K562 (cell line): ENCODE measurements at regions not wholly inside any gene's neighbourhood (a gene's known extent, or its start where the extent isn't known, plus 50 kb on each side); places are given as distances from the start of the nearest gene placed in this dataset.

Experiments used
- ARID2 ChIP-seq: fragments of 450-650 bp; IDR thresholded peaks from 2 replicates; pipeline ENCODE4 v1.6.1; 2017; ENCODE audit warnings: antibody characterized with exemption, mild to moderate bottlenecking
- CBFA2T2 ChIP-seq: fragments of 450-650 bp; conservative IDR thresholded peaks from 2 replicates; pipeline ENCODE4 v1.6.1; 2017; ENCODE audit warnings: mild to moderate bottlenecking
- ETS1 ChIP-seq: conservative IDR thresholded peaks from 2 replicates; pipeline ENCODE4 v1.6.1; 2011; ENCODE audit warnings: low read depth, mild to moderate bottlenecking, low read length; ENCODE audit not compliant: control insufficient read depth
- FOXJ3 ChIP-seq: sonication (generic); formaldehyde crosslinking; IDR thresholded peaks from 2 replicates; pipeline ENCODE4 v1.4.0; 2020; ENCODE audit warnings: mild to moderate bottlenecking, missing genetic modification reagents
- KAT2B ChIP-seq: IDR thresholded peaks from one replicate; pipeline ENCODE4 v1.6.1; 2012; ENCODE audit warnings: low read depth, mild to moderate bottlenecking, control low read depth, inconsistent platforms, low read length, moderate library complexity
- KAT8 ChIP-seq: fragments of 450-650 bp; IDR thresholded peaks from 2 replicates; pipeline ENCODE4 v1.6.1; 2016; ENCODE audit warnings: low read depth, mild to moderate bottlenecking
- KLF1 ChIP-seq: fragments of 450-650 bp; IDR thresholded peaks from 2 replicates; pipeline ENCODE4 v1.6.1; 2016; ENCODE audit warnings: missing genetic modification characterization, missing compliant biosample characterization
- NBN ChIP-seq: fragments of 450-650 bp; IDR thresholded peaks from 2 replicates; pipeline ENCODE4 v1.6.1; 2016; ENCODE audit warnings: low read depth, mild to moderate bottlenecking
- SNRNP70 ChIP-seq: fragments of 200-400 bp; formaldehyde crosslinking; optimal IDR thresholded peaks from 2 replicates; pipeline ENCODE3; 2017; ENCODE audit warnings: low read depth, low read length
- ZFP30 ChIP-seq: fragments of 250-450 bp; sonication (Bioruptor Pico); IDR thresholded peaks from 2 replicates; pipeline ENCODE4 v1.8.0; 2022; ENCODE audit warnings: moderate library complexity, mild to moderate bottlenecking, inconsistent platforms, borderline replicate concordance
- ZNF407 ChIP-seq: fragments of 450-650 bp; IDR thresholded peaks from 2 replicates; pipeline ENCODE4 v1.6.1; 2016; ENCODE audit warnings: low read depth
- ZNF609 ChIP-seq: sonication (generic); formaldehyde crosslinking; IDR thresholded peaks from 2 replicates; pipeline ENCODE4 v1.8.1; 2023; ENCODE audit warnings: missing genetic modification reagents, mild to moderate bottlenecking, borderline replicate concordance
- ZNF717 ChIP-seq: fragments of 250-450 bp; sonication (Bioruptor Pico); IDR thresholded peaks from 2 replicates; pipeline ENCODE4 v1.5.0; 2021
- TF ChIP-seq, protein P1 (sequence below): sonication (generic); formaldehyde crosslinking; IDR thresholded peaks from 2 replicates; pipeline ENCODE4 v1.9.0; 2022; ENCODE audit warnings: mild to moderate bottlenecking, missing genetic modification reagents

DNA sequence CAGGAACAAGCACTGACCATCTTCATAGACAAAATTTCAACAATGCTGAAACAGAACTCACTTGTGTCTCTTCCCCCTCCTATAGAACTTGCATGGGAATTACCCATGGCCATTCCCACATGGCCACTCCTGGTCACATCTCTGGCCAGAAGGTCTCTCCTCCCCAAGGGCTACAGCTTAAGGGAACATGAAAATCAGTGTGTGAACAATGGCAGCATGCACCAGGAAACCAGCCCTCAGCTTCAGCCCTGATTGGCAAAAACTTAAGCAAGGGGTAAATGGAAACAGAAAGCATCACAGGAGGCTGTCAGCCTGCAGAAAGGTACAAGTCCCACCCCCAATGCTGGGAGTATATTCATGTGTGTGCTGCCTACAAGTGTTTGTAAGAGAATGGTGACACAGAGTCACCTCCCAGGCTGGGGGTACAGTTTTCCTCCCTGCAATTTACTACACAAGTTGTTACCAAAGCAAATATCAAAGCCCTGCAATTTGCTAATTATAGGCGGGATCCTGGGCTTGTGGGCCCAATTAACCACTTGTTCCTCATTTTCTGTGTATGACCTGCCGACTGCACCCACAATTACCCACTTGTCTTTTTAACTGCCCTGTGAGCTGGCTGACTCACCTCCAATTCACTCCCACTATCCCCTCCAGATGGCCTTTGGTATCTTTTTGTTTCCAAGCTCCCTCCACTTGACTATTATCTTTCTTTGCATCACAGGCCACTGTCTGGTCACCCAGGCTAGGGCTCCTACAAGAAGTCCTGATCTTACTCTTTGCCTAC lies 84.4 kb upstream of the HES1 start (continued):
- peak; percentile 83 for TF ChIP-seq CBFA2T2
- TF ChIP-seq ARID2, result no peak
- TF ChIP-seq KLF1 (tag), result no peak
- TF ChIP-seq ZNF609, result peak; percentile 82; the same call in 1 of the 2 replicates
- TF ChIP-seq ZFP30 (CRISPR knock-in tag), result no peak
- no peak for TF ChIP-seq NBN
- no peak for TF ChIP-seq SNRNP70
- no peak for TF ChIP-seq ZNF717 (CRISPR knock-in tag)
- no peak for TF ChIP-seq ZNF407
- TF ChIP-seq KAT8, result no peak
- TF ChIP-seq FOXJ3 (CRISPR knock-in tag), result no peak
- no peak for TF ChIP-seq ETS1
- TF ChIP-seq, protein P1, sequence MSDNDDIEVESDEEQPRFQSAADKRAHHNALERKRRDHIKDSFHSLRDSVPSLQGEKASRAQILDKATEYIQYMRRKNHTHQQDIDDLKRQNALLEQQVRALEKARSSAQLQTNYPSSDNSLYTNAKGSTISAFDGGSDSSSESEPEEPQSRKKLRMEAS (CRISPR knock-in tag), result peak; percentile 21; the same call in 1 of the 2 replicates
- no peak for TF ChIP-seq KAT2B
